ENCODE measurements at regions not wholly inside any gene's neighbourhood (a gene's known extent, or its start where the extent isn't known, plus 50 kb on each side); places are given as distances from the start of the nearest gene placed in this dataset.

- TF ChIP-seq YY1 (IDR thresholded peaks at IDR 0.05; ENCODE audit: insufficient read depth, insufficient read length) (no peak), ZNF274 (IDR thresholded peaks at IDR 0.05; ENCODE audit: low read depth, low read length) (no peak)
These were observed 560.3 kb upstream of the ZNF608 start for GRCh38 chr5:125306741-125307140.
